OCI-LY7 (cell line): ENCODE measurements at regions not wholly inside any gene's neighbourhood (a gene's known extent, or its start where the extent isn't known, plus 50 kb on each side); places are given as distances from the start of the nearest gene placed in this dataset.

Experiments
- BruUV-seq: library from RNA; stranded (reverse); fragments of 400-500 nt; replicated peaks from 2 replicates; lab custom pipeline; 2021; lab: Mats Ljungman, UMichigan
- CTCF ChIA-PET: fragments of 300-600 bp; sonication (Branson Sonifier 250); formaldehyde crosslinking; loops from one replicate; lab custom pipeline; 2022; ENCODE audit warnings: antibody characterized with exemption; ENCODE audit not compliant: unreplicated experiment; lab: Charles Lee
- POLR2A ChIA-PET: fragments of 300-600 bp; sonication (Branson Sonifier 250); formaldehyde crosslinking; loops from one replicate; lab custom pipeline; 2022; ENCODE audit warnings: antibody characterized with exemption; lab: Charles Lee
- DNase-seq: peaks from one replicate; pipeline ENCODE4 v3.0.0-alpha.2; 2015; ENCODE audit warnings: low spot score
- H2AFZ ChIP-seq: fragments of 200-600 bp; sonication (generic), shearing (Covaris generic); 2 replicates; pipeline ENCODE4 v1.6.1; 2014; ENCODE audit warnings: mild to moderate bottlenecking, antibody characterized with exemption, low read length, moderate library complexity
- H3K27ac ChIP-seq: fragments of 200-600 bp; sonication (generic); 2 replicates; pipeline ENCODE4 v1.5.1; 2014; ENCODE audit warnings: mixed run types, low read depth, mild to moderate bottlenecking, moderate library complexity, low read length, inconsistent platforms; ENCODE audit not compliant: poor library complexity, severe bottlenecking
- H3K36me3 ChIP-seq: fragments of 200-600 bp; sonication (generic); 2 replicates; pipeline ENCODE4 v1.6.1; 2014; ENCODE audit warnings: mild to moderate bottlenecking, antibody characterized with exemption, low read length, moderate library complexity, mixed read lengths; ENCODE audit not compliant: insufficient read depth
- H3K4me1 ChIP-seq: fragments of 200-600 bp; sonication (generic); 2 replicates; pipeline ENCODE4 v1.5.1; 2014; ENCODE audit warnings: mild to moderate bottlenecking, low read length; ENCODE audit not compliant: insufficient read depth, poor library complexity, severe bottlenecking
- H3K4me2 ChIP-seq: fragments of 200-600 bp; sonication (generic); 2 replicates; pipeline ENCODE4 v1.6.1; 2014; ENCODE audit warnings: mild to moderate bottlenecking, low read length
- H3K4me3 ChIP-seq: fragments of 200-600 bp; sonication (generic); 2 replicates; pipeline ENCODE4 v1.5.1; 2014; ENCODE audit warnings: mild to moderate bottlenecking, low read depth, low read length; ENCODE audit not compliant: poor library complexity, severe bottlenecking
- H3K79me2 ChIP-seq: fragments of 200-600 bp; sonication (generic); 2 replicates; pipeline ENCODE4 v1.6.1; 2016; ENCODE audit warnings: low read depth, mild to moderate bottlenecking, low read length, moderate library complexity, mixed read lengths; ENCODE audit not compliant: insufficient read depth
- H3K9me2 ChIP-seq: fragments of 200-600 bp; sonication (generic); 2 replicates; pipeline ENCODE4 v1.6.1; 2016; ENCODE audit warnings: mild to moderate bottlenecking, low read length, mixed read lengths; ENCODE audit not compliant: insufficient read depth
- H3K9me3 ChIP-seq: fragments of 200-600 bp; sonication (generic); 2 replicates; pipeline ENCODE4 v1.6.1; 2014; ENCODE audit warnings: mild to moderate bottlenecking, mixed run types, low read length, mixed read lengths
- H4K20me1 ChIP-seq: fragments of 200-600 bp; sonication (generic); 2 replicates; pipeline ENCODE4 v1.6.1; 2014; ENCODE audit warnings: mild to moderate bottlenecking, antibody characterized with exemption, low read length, moderate library complexity, mixed read lengths; ENCODE audit not compliant: insufficient read depth
- CTCF ChIP-seq: fragments of 200-600 bp; sonication (generic); conservative IDR thresholded peaks from 2 replicates; pipeline ENCODE4 v1.5.1; 2014; ENCODE audit warnings: mild to moderate bottlenecking, antibody characterized with exemption, low read length, moderate library complexity, mixed read lengths
- EZH2phosphoT487 ChIP-seq: fragments of 200-600 bp; sonication (generic); IDR thresholded peaks from 2 replicates; pipeline ENCODE4 v1.6.1; 2018; ENCODE audit warnings: low read depth, borderline replicate concordance, mild to moderate bottlenecking, mixed run types, antibody characterized with exemption, low read length, moderate library complexity, mixed read lengths
- intact Hi-C: fragments of 100-400 bp; cut with micrococcal nuclease; formaldehyde crosslinking; loops from one replicate; pipeline ENCODE4 v1.10.0; 2022; ENCODE audit not compliant: unreplicated experiment

GRCh38 chr5:67986761-67987160 is 228.8 kb upstream of the PIK3R1 start:
- ChIA-PET CTCF (no interaction called here), POLR2A (no interaction called here)
- Histone ChIP-seq H3K27ac (no peak overlapping the region), H3K4me3 (no peak overlapping the region), H3K9me2 (no peaks in the 10 kb centered on the region), H4K20me1 (no peaks in the 10 kb centered on the region), H2AFZ (no peak overlapping the region), H3K4me1 (no peaks in the 10 kb centered on the region), H3K79me2 (no peaks in the 10 kb centered on the region), H3K36me3 (no peaks in the 10 kb centered on the region), H3K4me2 (no peak overlapping the region), H3K9me3 (no peaks in the 10 kb centered on the region)
- intact Hi-C loops = no loop called here
- no peak for TF ChIP-seq EZH2phosphoT487
- no peak for TF ChIP-seq CTCF
- no peak for DNase-seq
- no TSS peak for BruUV-seq

- no peaks in the 10 kb centered on the region for H4K20me1 ChIP-seq
- intact Hi-C loops = no loop called here
- DNase-seq = no peak
- no peak overlapping the region for H3K4me2 ChIP-seq
- no peaks in the 10 kb centered on the region for H3K9me2 ChIP-seq
- H3K4me1 ChIP-seq = no peaks in the 10 kb centered on the region
- ChIA-PET POLR2A (no interaction called here), CTCF (no interaction called here)
- BruUV-seq = no TSS peak
- H2AFZ ChIP-seq = no peak overlapping the region
- H3K4me3 ChIP-seq = no peak overlapping the region
- no peaks in the 10 kb centered on the region for H3K36me3 ChIP-seq
- TF ChIP-seq EZH2phosphoT487 = no peak
- no peak for TF ChIP-seq CTCF
- no peaks in the 10 kb centered on the region for H3K9me3 ChIP-seq
- H3K79me2 ChIP-seq = no peaks in the 10 kb centered on the region
- H3K27ac ChIP-seq = no peak overlapping the region
Observed at GRCh38 chr5:67985686-67986387, 229.7 kb upstream of the PIK3R1 start.

GRCh38 chr5:67984546-67984945 is 231.0 kb upstream of the PIK3R1 start:
- Histone ChIP-seq H3K4me1 (no peaks in the 10 kb centered on the region), H3K9me2 (no peaks in the 10 kb centered on the region), H2AFZ (no peak overlapping the region), H3K9me3 (no peaks in the 10 kb centered on the region), H4K20me1 (no peaks in the 10 kb centered on the region), H3K4me2 (no peak overlapping the region), H3K4me3 (no peak overlapping the region), H3K27ac (no peak overlapping the region), H3K36me3 (no peaks in the 10 kb centered on the region), H3K79me2 (no peaks in the 10 kb centered on the region)
- TF ChIP-seq EZH2phosphoT487 (no peak), CTCF (no peak)
- intact Hi-C loops = no loop called here
- no peak for DNase-seq
- POLR2A ChIA-PET = no interaction called here
- CTCF ChIA-PET = no interaction called here
- no TSS peak for BruUV-seq
